Fibroblast of skin of left quadriceps (primary cell): ENCODE measurements at regions not wholly inside any gene's neighbourhood (a gene's known extent, or its start where the extent isn't known, plus 50 kb on each side); places are given as distances from the start of the nearest gene placed in this dataset.
"Not testable (repeated sequence)": the region's sequence is repeated elsewhere in the genome, so short reads cannot be mapped to it uniquely, and the experiment has no call there.

Experiments used
- DNase-seq, 2 experiments: peaks; one replicate each; pipeline ENCODE4 v3.0.0-alpha.2; 2013; ENCODE audit warnings: low read depth in 2 of 2

DNA sequence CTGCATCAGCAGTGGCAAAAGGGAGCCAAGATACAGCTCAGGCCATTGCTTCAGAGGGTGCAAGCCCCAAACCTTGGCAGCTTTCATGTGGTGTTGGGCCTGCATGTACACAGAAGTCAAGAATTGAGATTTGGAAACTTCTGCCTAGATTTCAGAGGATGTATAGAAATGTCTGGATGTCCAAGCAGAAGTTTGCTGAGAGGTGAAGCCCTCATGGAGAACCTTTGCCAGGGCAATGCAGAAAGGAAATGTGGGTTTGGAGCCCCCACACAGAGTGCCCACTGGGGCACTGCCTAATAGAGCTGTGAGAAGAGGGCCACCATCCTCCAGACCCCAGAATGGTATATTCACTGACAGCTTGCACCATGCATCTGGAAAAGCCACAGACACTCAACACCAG is 51.3 kb upstream of the DCLK2 start:
- DNase-seq, result not testable (repeated sequence)
